ENCODE measurements at regions not wholly inside any gene's neighbourhood (a gene's known extent, or its start where the extent isn't known, plus 50 kb on each side); places are given as distances from the start of the nearest gene placed in this dataset.

- Histone ChIP-seq H3K9me3 (no peaks in the 10 kb centered on the region), H3K27me3 (no peaks in the 10 kb centered on the region), H3K4me1 (no peaks in the 10 kb centered on the region), H3K36me3 (replicated peaks in 1 of 2; ENCODE audit: insufficient read depth in 1 of 2, low read depth in 2 of 2) (no peaks in the 10 kb centered on the region), H3K4me3 (no peak overlapping the region), H3K27ac (no peak overlapping the region)
- DNase-seq = no peak
- TF ChIP-seq, protein P1, sequence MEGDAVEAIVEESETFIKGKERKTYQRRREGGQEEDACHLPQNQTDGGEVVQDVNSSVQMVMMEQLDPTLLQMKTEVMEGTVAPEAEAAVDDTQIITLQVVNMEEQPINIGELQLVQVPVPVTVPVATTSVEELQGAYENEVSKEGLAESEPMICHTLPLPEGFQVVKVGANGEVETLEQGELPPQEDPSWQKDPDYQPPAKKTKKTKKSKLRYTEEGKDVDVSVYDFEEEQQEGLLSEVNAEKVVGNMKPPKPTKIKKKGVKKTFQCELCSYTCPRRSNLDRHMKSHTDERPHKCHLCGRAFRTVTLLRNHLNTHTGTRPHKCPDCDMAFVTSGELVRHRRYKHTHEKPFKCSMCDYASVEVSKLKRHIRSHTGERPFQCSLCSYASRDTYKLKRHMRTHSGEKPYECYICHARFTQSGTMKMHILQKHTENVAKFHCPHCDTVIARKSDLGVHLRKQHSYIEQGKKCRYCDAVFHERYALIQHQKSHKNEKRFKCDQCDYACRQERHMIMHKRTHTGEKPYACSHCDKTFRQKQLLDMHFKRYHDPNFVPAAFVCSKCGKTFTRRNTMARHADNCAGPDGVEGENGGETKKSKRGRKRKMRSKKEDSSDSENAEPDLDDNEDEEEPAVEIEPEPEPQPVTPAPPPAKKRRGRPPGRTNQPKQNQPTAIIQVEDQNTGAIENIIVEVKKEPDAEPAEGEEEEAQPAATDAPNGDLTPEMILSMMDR (IDR thresholded peaks at IDR 0.05) = no peak
- no peak for TF ChIP-seq POLR2A (IDR thresholded peaks at IDR 0.05)
- intact Hi-C loops (cut with DNase I) = no loop called here
- no peak for ATAC-seq
These were observed 425.2 kb downstream of the PCNX1 start for GRCh38 chr14:71332476-71332875.

- ATAC-seq (no peak), DNase-seq (no peak)
- 93 to 96% methylated on average over 1 of the region's 1 CpG for WGBS, 2 donors
These were observed 426.4 kb downstream of the PCNX1 start for GRCh38 chr14:71333705-71334104.

GRCh38 chr14:71336489-71337192, 429.4 kb downstream of the PCNX1 start:
- Histone ChIP-seq H3K4me1 (peaks cover 17% of the 10 kb centered on the region), H3K27me3 (no peaks in the 10 kb centered on the region), H3K9me3 (no peaks in the 10 kb centered on the region), H3K27ac (no peak overlapping the region), H3K4me3 (no peak overlapping the region), H3K36me3 (replicated peaks in 1 of 2; ENCODE audit: insufficient read depth in 1 of 2, low read depth in 2 of 2) (no peaks in the 10 kb centered on the region)
- WGBS, 2 donors = 83% methylated on average over 10 of the region's 10 CpGs
- no peak for DNase-seq
- intact Hi-C loops (cut with DNase I) = no loop called here
- no peak for ATAC-seq
- no peak for TF ChIP-seq POLR2A (IDR thresholded peaks at IDR 0.05)

More at GRCh38 chr14:71333705-71334104, 426.4 kb downstream of the PCNX1 start:
- H3K4me1 ChIP-seq = no peaks in the 10 kb centered on the region
- no peak overlapping the region for H3K27ac ChIP-seq
- TF ChIP-seq, protein P1 (IDR thresholded peaks at IDR 0.05) = no peak
- no peak for TF ChIP-seq POLR2A (IDR thresholded peaks at IDR 0.05)
- no peaks in the 10 kb centered on the region for H3K36me3 ChIP-seq (replicated peaks in 1 of 2; ENCODE audit: insufficient read depth in 1 of 2, low read depth in 2 of 2)
- no peaks in the 10 kb centered on the region for H3K27me3 ChIP-seq
- H3K9me3 ChIP-seq = no peaks in the 10 kb centered on the region
- intact Hi-C loops (cut with DNase I) = no loop called here
- no peak overlapping the region for H3K4me3 ChIP-seq

GRCh38 chr14:71338153-71338552, 430.9 kb downstream of the PCNX1 start:
- Histone ChIP-seq H3K27me3 (no peaks in the 10 kb centered on the region), H3K4me1 (peaks cover 26% of the 10 kb centered on the region), H3K27ac (no peak overlapping the region), H3K36me3 (replicated peaks in 1 of 2; ENCODE audit: insufficient read depth in 1 of 2, low read depth in 2 of 2) (no peaks in the 10 kb centered on the region), H3K9me3 (no peaks in the 10 kb centered on the region), H3K4me3 (no peak overlapping the region)
- intact Hi-C loops (cut with DNase I) = no loop called here
- no peak for DNase-seq
- no peak for ATAC-seq
- TF ChIP-seq POLR2A (IDR thresholded peaks at IDR 0.05) = no peak
- TF ChIP-seq, protein P1 (IDR thresholded peaks at IDR 0.05) = no peak
- 79 to 83% methylated on average over 4 of the region's 4 CpGs for WGBS, 2 donors

- Histone ChIP-seq H3K27me3 (no peaks in the 10 kb centered on the region), H3K9me3 (no peaks in the 10 kb centered on the region), H3K4me1 (peaks cover 26% of the 10 kb centered on the region), H3K36me3 (replicated peaks in 1 of 2; ENCODE audit: insufficient read depth in 1 of 2, low read depth in 2 of 2) (no peaks in the 10 kb centered on the region), H3K4me3 (no peak overlapping the region), H3K27ac (peak overlapping the region in 2 of 4 donors; percentile 10 to 36)
- ATAC-seq (no peak), DNase-seq (peak in 1 of 4 donors; percentile 14)
- no peak for TF ChIP-seq POLR2A (IDR thresholded peaks at IDR 0.05)
- TF ChIP-seq, protein P1 (IDR thresholded peaks at IDR 0.05) = no peak
- WGBS, 2 donors = 41 to 46% methylated on average over 6 of the region's 6 CpGs
- intact Hi-C loops (cut with DNase I) = no loop called here
These were observed 432.6 kb downstream of the PCNX1 start for GRCh38 chr14:71339650-71340415.

Measured in body of pancreas (tissue), 4 donors.